A549 (cell line): ENCODE measurements at regions not wholly inside any gene's neighbourhood (a gene's known extent, or its start where the extent isn't known, plus 50 kb on each side); places are given as distances from the start of the nearest gene placed in this dataset.

Experiments
- ATAC-seq, 2 experiments: fragments of 200-7000 bp in 1 of 2; fragments of >200 bp in 1 of 2; cut with Nextera tagmentation in 1 of 2; cut with Tn5 transposase in 1 of 2; 3 replicates each; pipeline versions ENCODE4 v1.8.0 to v1.9.1; 2018 to 2020; ENCODE audit warnings: mild to moderate bottlenecking in 1 of 2, moderate library complexity in 1 of 2
- CTCF ChIA-PET: fragments of 300-600 bp; sonication (Branson Sonifier 250); formaldehyde crosslinking; extraction: SDS; loops from one replicate; lab custom pipeline; 2021; ENCODE audit warnings: antibody characterized with exemption, inconsistent platforms; lab: Yijun Ruan, JAX
- POLR2A ChIA-PET: fragments of 350-600 bp; formaldehyde crosslinking; extraction: SDS; loops from one replicate; lab custom pipeline; 2021; ENCODE audit warnings: antibody characterized with exemption, inconsistent platforms; lab: Yijun Ruan, JAX
- DNase-seq, 2 experiments: peaks; one replicate each; pipeline versions ENCODE4 v3.0.0 to v3.0.0-alpha.2; 2011 to 2016; ENCODE audit warnings: low read depth in 1 of 2, low spot score in 1 of 2
- FAIRE-seq: peaks from 2 replicates; lab custom pipeline; 2011; peaks lifted over from hg19 to GRCh38; lab: Jason Lieb, UNC
- H3K27ac ChIP-seq, 2 experiments: fragments of >200 bp; sonication (Bioruptor Twin); formaldehyde crosslinking; 3 replicates each; pipeline ENCODE4 v1.5.1; 2016 to 2017
- H3K4me1 ChIP-seq: fragments of >200 bp; sonication (Bioruptor Twin); formaldehyde crosslinking; 3 replicates; pipeline ENCODE4 v1.6.1; 2016
- H3K4me2 ChIP-seq: fragments of >200 bp; sonication (Bioruptor Twin); formaldehyde crosslinking; 3 replicates; pipeline ENCODE4 v1.6.1; 2016
- H3K4me3 ChIP-seq: fragments of >200 bp; sonication (Bioruptor Twin); formaldehyde crosslinking; 3 replicates; pipeline ENCODE4 v1.5.1; 2016
- H3K9me3 ChIP-seq: fragments of >200 bp; sonication (Bioruptor Twin); formaldehyde crosslinking; 3 replicates; pipeline ENCODE4 v1.6.1; 2016
- CBX2 ChIP-seq: fragments of 200-600 bp; sonication (generic); IDR thresholded peaks from 2 replicates; pipeline ENCODE4 v1.6.1; 2016; ENCODE audit warnings: low read depth, mild to moderate bottlenecking, borderline replicate concordance
- CBX8 ChIP-seq: fragments of 200-600 bp; sonication (generic); IDR thresholded peaks from 2 replicates; pipeline ENCODE4 v1.6.1; 2016
- CHD4 ChIP-seq: fragments of 200-600 bp; sonication (generic); IDR thresholded peaks from 2 replicates; pipeline ENCODE4 v1.6.1; 2016; ENCODE audit warnings: antibody characterized with exemption, mild to moderate bottlenecking, borderline replicate concordance
- CTCF ChIP-seq: fragments of >200 bp; sonication (Bioruptor Twin); formaldehyde crosslinking; IDR thresholded peaks from 3 replicates; pipeline ENCODE4 v1.5.1; 2016
- EHF ChIP-seq: fragments of 250-450 bp; sonication (Bioruptor Pico); IDR thresholded peaks from 2 replicates; pipeline ENCODE4 v1.5.0; 2020; ENCODE audit warnings: mild to moderate bottlenecking
- EP300 ChIP-seq, 2 experiments: fragments of >200 bp; sonication (Bioruptor Twin); formaldehyde crosslinking; IDR thresholded peaks; 2 replicates in 1 of 2; 3 replicates in 1 of 2; pipeline ENCODE4 v1.6.1; 2016 to 2017
- ESRRA ChIP-seq: fragments of 150-350 bp; IDR thresholded peaks from 2 replicates; pipeline ENCODE4 v1.6.1; 2014; ENCODE audit warnings: mild to moderate bottlenecking, low read length, borderline replicate concordance
- FOSB ChIP-seq: fragments of 250-450 bp; sonication (Bioruptor Pico); IDR thresholded peaks from 2 replicates; pipeline ENCODE4 v1.5.0; 2020; ENCODE audit warnings: mild to moderate bottlenecking, moderate library complexity
- GATA3 ChIP-seq: IDR thresholded peaks from 2 replicates; pipeline ENCODE4 v1.6.1; 2012; ENCODE audit warnings: borderline replicate concordance
- HOXA7 ChIP-seq: fragments of 250-450 bp; sonication (Bioruptor Pico); IDR thresholded peaks from 2 replicates; pipeline ENCODE4 v1.5.0; 2020; ENCODE audit warnings: mild to moderate bottlenecking, moderate library complexity
- HOXB5 ChIP-seq: fragments of 250-450 bp; sonication (Bioruptor Pico); IDR thresholded peaks from 2 replicates; pipeline ENCODE4 v1.5.0; 2020; ENCODE audit warnings: mild to moderate bottlenecking, moderate library complexity
- JUNB ChIP-seq: fragments of >200 bp; sonication (Bioruptor Twin); formaldehyde crosslinking; IDR thresholded peaks from 2 replicates; pipeline ENCODE4 v1.6.1; 2016
- KDM5A ChIP-seq: fragments of 200-600 bp; sonication (generic); IDR thresholded peaks from 2 replicates; pipeline ENCODE4 v1.6.1; 2016; ENCODE audit warnings: antibody characterized with exemption, mild to moderate bottlenecking
- MAFK ChIP-seq: fragments of 450-650 bp; IDR thresholded peaks from 2 replicates; pipeline ENCODE4 v1.6.1; 2014; ENCODE audit not compliant: partially characterized antibody
- PBX3 ChIP-seq: IDR thresholded peaks from 2 replicates; pipeline ENCODE4 v1.6.1; 2012
- REST ChIP-seq: fragments of 200-600 bp; sonication (generic); IDR thresholded peaks from 2 replicates; pipeline ENCODE4 v1.6.1; 2016; ENCODE audit warnings: antibody characterized with exemption, mild to moderate bottlenecking, moderate library complexity
- RFX5 ChIP-seq: fragments of 450-650 bp; IDR thresholded peaks from 2 replicates; pipeline ENCODE4 v1.7.1; 2014; ENCODE audit warnings: antibody characterized with exemption, mild to moderate bottlenecking, moderate library complexity
- TP53 ChIP-seq: fragments of 250-450 bp; sonication (Bioruptor Pico); IDR thresholded peaks from 2 replicates; pipeline ENCODE4 v1.5.0; 2021; ENCODE audit warnings: mild to moderate bottlenecking, moderate library complexity
- USF2 ChIP-seq: fragments of 450-650 bp; IDR thresholded peaks from 2 replicates; pipeline ENCODE4 v1.6.1; 2014; ENCODE audit warnings: antibody characterized with exemption
- ZFP36 ChIP-seq: fragments of 450-650 bp; IDR thresholded peaks from 2 replicates; pipeline ENCODE4 v1.6.1; 2014; ENCODE audit warnings: borderline replicate concordance; ENCODE audit not compliant: partially characterized antibody
- WGBS: methylation state at CpG from one replicate; pipeline ENCODE4 v1.1.6; 2017; ENCODE audit errors: missing lambda C conversion rate; 5-methylcytosine and 5-hydroxymethylcytosine counted together

GRCh38 chr14:49160983-49161382 is 425.2 kb downstream of the RPS29 start:
- ChIA-PET POLR2A (no interaction called here), CTCF (no interaction called here)
- H3K4me2 ChIP-seq: no peak overlapping the region
- no peak for TF ChIP-seq ESRRA
- no peak for TF ChIP-seq EP300 (IDR thresholded peaks at IDR 0.05)
- no peak for TF ChIP-seq CTCF
- no peak for TF ChIP-seq HOXA7 (CRISPR knock-in tag)
- no peak for TF ChIP-seq REST
- TF ChIP-seq PBX3: no peak
- ATAC-seq (no peak), DNase-seq (no peak), FAIRE-seq (no peak)
- WGBS: 9% methylated on average over 2 of the region's 2 CpGs
- H3K9me3 ChIP-seq: no peaks in the 10 kb centered on the region
- H3K27ac ChIP-seq: no peak overlapping the region
- H3K4me1 ChIP-seq: no peaks in the 10 kb centered on the region
- H3K4me3 ChIP-seq: no peak overlapping the region

- no peaks in the 10 kb centered on the region for H3K9me3 ChIP-seq
- H3K27ac ChIP-seq: no peak overlapping the region
- H3K4me3 ChIP-seq: no peak overlapping the region
- CTCF ChIA-PET: no interaction called here
- DNase-seq: no peak
- TF ChIP-seq RFX5 (no peak), FOSB (CRISPR knock-in tag) (no peak), TP53 (CRISPR knock-in tag) (no peak), ZFP36 (no peak), USF2 (no peak), HOXB5 (CRISPR knock-in tag) (no peak), CBX8 (no peak), EP300 (IDR thresholded peaks at IDR 0.05) (no peak), GATA3 (no peak), KDM5A (no peak), JUNB (no peak), CHD4 (no peak), MAFK (no peak), CBX2 (no peak), EHF (CRISPR knock-in tag) (no peak)
- TF ChIP-seq, all 56 proteins: peak for 0
- Histone ChIP-seq H3K4me1 (no peaks in the 10 kb centered on the region), H3K4me2 (no peak overlapping the region)
- POLR2A ChIA-PET: no interaction called here
- no peak for ATAC-seq
- FAIRE-seq: no peak
These were observed 427.1 kb downstream of the RPS29 start for GRCh38 chr14:49159081-49159480.
